D721Med (cell line): ENCODE measurements at regions not wholly inside any gene's neighbourhood (a gene's known extent, or its start where the extent isn't known, plus 50 kb on each side); places are given as distances from the start of the nearest gene placed in this dataset.
"Not testable (repeated sequence)": the region's sequence is repeated elsewhere in the genome, so short reads cannot be mapped to it uniquely, and the experiment has no call there.

Source experiments
- DNase-seq: peaks from one replicate; pipeline ENCODE4 v3.0.0; 2011; ENCODE audit warnings: low spot score; ENCODE audit not compliant: insufficient read length
- FAIRE-seq: peaks from 2 replicates; lab custom pipeline; 2011; peaks lifted over from hg19 to GRCh38; lab: Jason Lieb, UNC
- TF ChIP-seq, protein P1 (sequence below): IDR thresholded peaks from 2 replicates; pipeline ENCODE4 v1.5.1; 2012; ENCODE audit warnings: mild to moderate bottlenecking, control low read depth; ENCODE audit not compliant: insufficient read depth; ENCODE audit errors: missing control alignments

DNA sequence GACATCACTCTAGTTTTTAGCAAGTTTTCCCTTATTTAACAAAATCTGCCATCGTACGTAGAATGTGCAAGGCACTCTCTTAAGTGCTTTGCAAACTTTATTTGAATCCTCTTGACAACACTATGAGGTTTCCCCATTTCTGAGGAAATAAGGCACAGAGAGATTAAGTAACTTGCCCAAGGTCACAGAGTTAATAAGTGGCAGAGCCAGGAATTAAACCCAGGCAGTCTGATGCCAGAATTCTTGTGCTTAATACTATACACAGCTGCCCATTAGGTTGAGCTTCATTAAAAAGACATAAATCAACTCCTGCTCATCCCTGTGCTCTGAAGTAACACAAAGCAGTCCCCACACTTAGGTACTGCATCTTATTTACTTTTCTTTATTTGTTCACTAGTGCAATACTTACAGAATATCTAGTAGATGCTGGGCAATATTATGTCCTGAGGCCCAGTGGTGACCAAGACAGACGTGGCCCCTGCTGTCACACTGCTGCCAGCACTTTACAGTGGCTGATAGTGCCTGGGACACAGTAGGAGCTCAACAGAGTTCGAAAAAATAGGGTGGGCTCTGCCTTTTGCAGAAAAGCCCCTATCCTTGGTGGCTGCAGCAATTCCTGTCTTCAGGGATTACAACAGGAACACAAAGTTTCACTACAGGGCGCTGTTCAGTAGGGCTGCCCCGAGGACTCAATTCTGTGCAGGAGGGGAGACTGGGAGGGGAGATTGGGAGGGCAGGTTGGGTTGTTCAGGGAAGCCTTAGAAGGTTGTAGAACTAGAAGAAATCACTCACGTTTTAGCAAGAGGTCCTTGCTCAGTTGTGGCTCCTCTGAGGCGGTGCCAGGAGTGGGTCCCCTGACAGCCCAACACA is 138.3 kb upstream of the TPM1 start:
- TF ChIP-seq, protein P1, sequence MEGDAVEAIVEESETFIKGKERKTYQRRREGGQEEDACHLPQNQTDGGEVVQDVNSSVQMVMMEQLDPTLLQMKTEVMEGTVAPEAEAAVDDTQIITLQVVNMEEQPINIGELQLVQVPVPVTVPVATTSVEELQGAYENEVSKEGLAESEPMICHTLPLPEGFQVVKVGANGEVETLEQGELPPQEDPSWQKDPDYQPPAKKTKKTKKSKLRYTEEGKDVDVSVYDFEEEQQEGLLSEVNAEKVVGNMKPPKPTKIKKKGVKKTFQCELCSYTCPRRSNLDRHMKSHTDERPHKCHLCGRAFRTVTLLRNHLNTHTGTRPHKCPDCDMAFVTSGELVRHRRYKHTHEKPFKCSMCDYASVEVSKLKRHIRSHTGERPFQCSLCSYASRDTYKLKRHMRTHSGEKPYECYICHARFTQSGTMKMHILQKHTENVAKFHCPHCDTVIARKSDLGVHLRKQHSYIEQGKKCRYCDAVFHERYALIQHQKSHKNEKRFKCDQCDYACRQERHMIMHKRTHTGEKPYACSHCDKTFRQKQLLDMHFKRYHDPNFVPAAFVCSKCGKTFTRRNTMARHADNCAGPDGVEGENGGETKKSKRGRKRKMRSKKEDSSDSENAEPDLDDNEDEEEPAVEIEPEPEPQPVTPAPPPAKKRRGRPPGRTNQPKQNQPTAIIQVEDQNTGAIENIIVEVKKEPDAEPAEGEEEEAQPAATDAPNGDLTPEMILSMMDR, result no peak
- FAIRE-seq (no peak), DNase-seq (no peak)

DNA sequence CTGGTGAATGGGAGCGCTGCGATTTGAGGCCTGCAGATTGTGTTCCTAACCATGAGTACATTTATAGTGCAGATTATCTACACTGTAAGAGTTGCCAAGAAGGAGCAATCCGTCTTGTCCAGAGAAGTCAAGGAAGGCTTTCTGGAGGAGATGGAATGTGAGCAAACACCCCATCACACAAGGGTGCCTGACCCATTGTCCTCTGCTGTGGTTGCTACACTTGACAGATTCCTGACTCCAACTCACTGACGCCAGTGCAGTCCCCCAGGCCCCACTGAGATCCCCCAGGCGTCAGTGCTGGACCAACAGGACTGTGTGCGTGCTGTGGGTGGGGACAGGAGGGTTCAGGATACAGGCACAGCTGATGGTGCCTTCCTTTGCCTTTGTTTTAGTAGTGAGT is 135.9 kb upstream of the TPM1 start:
- TF ChIP-seq, protein P1, result no peak
- no peak for FAIRE-seq
- DNase-seq, result no peak

DNA sequence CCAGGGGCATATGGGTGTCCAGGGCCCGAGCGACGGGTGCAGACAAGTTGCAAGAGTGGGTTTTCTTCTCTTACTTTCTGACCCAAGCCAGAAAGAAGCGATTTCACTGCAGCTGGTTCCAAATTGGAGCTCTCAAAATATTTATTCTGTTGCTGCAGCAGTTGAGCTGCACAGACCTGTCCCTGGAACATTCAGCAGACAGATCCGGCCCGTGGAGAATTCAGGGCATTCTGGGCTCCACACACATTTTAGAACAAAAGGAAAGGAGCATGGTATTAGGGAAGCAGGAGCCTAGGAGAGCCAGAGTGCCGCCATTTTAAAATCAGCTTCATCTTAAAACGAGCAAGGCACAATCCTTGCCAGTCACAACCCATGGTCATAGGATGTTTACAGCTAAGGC is 135.3 kb upstream of the TPM1 start:
- no peak for FAIRE-seq
- TF ChIP-seq, protein P1, result no peak
- no peak for DNase-seq

DNA sequence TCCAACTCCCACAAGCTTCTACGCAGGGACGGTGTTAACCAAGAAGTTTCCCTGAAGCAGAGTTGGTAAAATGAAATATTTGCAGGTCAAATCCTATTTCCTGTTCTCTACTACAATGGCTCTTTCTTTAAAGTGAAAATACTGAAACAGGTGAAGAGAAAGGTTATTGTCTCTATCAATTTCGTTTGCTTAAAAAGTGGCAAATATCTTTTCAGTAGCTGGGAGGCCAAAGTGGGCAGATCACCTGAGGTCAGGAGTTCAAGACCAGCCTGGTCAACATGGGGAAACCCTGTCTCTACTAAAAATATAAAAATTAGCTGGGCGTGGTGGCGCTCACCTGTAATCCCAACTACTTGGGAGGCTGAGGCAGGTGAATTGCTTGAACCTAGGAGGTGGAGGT is 134.2 kb upstream of the TPM1 start:
- FAIRE-seq, DNase-seq: not testable (repeated sequence)

DNA sequence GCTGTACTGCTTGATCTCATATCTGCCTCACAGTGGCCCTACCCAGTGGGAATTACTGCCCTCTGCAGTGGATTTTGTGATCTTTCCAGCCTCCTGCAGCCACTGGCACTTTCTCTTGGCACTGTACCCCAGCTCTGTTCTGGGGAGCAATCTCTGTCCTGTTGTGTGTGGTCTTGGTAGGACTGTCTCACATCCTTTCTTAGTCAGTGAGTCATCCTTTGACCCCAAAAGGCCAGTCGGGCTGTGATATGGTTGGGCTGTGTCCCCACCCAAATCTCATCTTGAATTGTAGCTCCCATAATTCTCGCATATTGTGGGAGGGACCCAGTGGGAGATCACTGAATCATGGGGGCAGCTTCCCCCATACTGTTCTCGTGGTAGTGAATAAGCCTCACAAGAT is 133.3 kb upstream of the TPM1 start:
- TF ChIP-seq, protein P1, result no peak
- FAIRE-seq (no peak), DNase-seq (no peak)

DNA sequence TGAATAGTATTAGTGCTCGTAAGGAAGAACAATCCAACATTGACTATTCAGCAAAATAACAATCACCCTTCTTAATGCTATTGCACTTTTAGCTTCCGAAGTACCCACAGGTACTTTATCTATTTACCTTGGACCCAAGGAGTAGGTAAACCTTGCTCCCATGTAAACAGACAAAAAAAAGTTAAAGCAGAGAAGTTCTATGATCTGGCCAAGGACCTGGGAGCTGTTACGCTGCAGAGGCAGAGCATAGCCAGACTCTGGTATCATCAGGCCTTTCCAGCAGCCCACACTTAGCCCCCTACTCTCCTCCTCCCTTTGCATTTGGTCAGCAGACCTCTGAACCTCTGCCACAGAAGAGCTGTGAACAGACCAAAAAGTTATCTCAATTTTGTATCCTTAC is 130.3 kb upstream of the TPM1 start:
- FAIRE-seq, result no peak
- TF ChIP-seq, protein P1, result no peak

DNA sequence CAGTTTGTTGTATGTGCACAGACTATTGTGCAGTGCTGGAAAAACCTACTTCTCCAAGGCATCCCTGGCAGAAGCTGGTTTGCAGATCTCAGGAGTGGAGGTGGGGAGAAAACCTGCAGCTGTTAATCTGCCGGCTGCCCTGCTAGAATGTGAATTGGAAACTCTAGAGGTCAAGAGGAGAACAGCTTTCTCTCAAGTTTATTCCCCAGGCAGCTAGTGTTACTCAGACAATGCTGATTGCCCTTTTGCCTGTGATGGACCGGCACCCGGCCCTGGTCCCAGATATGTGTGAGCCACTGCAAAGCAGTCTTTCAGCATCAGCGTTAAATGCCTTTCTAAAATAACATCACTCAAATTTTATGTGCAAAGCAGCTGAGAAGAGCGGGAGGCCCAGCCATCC is 129.7 kb upstream of the TPM1 start:
- TF ChIP-seq, protein P1, result no peak

More for the DNA sequence above, 130.3 kb upstream of the TPM1 start:
- DNase-seq, result no peak

More for the DNA sequence above, 129.7 kb upstream of the TPM1 start:
- FAIRE-seq, result no peak
- no peak for DNase-seq
